GM12878 (cell line): ENCODE measurements at regions not wholly inside any gene's neighbourhood (a gene's known extent, or its start where the extent isn't known, plus 50 kb on each side); places are given as distances from the start of the nearest gene placed in this dataset.

Experiments used
- EZH2 ChIP-seq: IDR thresholded peaks from 2 replicates; pipeline ENCODE4 v1.6.1; 2012; ENCODE audit warnings: low read depth, mild to moderate bottlenecking, control low read depth, inconsistent platforms, low read length, borderline replicate concordance; ENCODE audit not compliant: control insufficient read depth
- IRF4 ChIP-seq: IDR thresholded peaks from 2 replicates; pipeline ENCODE4 v1.6.1; 2011; ENCODE audit warnings: low read depth, low read length
- NR2C1 ChIP-seq: fragments of 450-650 bp; IDR thresholded peaks from 2 replicates; pipeline ENCODE4 v1.6.1; 2017; ENCODE audit warnings: antibody characterized with exemption, mild to moderate bottlenecking, moderate library complexity
- POLR2A ChIP-seq: IDR thresholded peaks from 2 replicates; pipeline ENCODE4 v1.6.1; 2011; ENCODE audit warnings: low read depth, mild to moderate bottlenecking, low read length

- TF ChIP-seq EZH2 (no peak), POLR2A (no peak), IRF4 (no peak), NR2C1 (no peak)
These were observed 490.6 kb downstream of the NEBL start for GRCh38 chr10:20406281-20407104.
